HG03095 (cell line): ENCODE measurements at regions not wholly inside any gene's neighbourhood (a gene's known extent, or its start where the extent isn't known, plus 50 kb on each side); places are given as distances from the start of the nearest gene placed in this dataset.
A peak's percentile ranks its signal among the peaks of the same experiment; 100 is the strongest.
"Not testable (repeated sequence)": the region's sequence is repeated elsewhere in the genome, so short reads cannot be mapped to it uniquely, and the experiment has no call there.

Experiments
- ATAC-seq: cut with Tn5 transposase; IDR thresholded peaks from one replicate; pipeline ENCODE4 v1.9.1; 2021; ENCODE audit warnings: moderate library complexity; ENCODE audit not compliant: unreplicated experiment

- ATAC-seq = no peak
Observed at GRCh38 chr13:23947893-23948292, 50.6 kb upstream of the C1QTNF9B start.

GRCh38 chr13:23949200-23949599 lies 51.9 kb upstream of the C1QTNF9B start:
- ATAC-seq = no peak

- no peak for ATAC-seq
Observed at GRCh38 chr13:23949736-23950135, 52.4 kb upstream of the C1QTNF9B start.

GRCh38 chr13:23950736-23951510 lies 53.6 kb upstream of the C1QTNF9B start:
- ATAC-seq = no peak

GRCh38 chr13:23952796-23953195 lies 55.5 kb upstream of the C1QTNF9B start:
- no peak for ATAC-seq

DNA sequence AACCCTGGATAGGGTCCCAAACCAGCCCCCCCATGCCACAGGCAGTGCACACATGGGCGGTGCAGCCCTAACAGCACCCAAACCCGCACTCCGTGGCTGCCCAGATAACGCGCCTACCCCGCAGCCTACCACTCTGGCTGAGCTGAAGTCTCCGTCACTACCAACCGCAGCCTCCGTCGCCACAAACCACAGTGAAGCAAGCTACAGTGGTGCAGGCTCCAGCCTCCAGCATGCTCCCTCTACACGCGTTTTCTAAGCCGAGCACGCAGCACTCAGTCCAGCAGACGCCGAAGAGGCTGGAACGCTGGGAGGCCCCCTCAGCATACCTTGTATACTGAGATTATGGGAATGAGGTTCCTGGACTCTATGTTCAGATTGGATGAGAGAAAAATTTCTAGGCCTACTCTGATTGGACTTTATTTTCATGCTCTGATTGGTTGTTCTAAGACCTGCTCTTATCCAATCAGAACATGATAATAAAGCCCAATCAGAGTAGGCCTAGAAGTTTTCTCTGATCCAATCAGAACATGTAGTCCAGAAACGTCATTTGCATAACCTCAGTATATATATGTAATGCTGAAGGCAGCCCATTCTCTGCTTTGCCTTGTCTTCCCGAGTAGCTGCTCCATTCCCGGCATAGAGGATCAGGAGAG lies 56.7 kb upstream of the C1QTNF9B start:
- no peak for ATAC-seq

DNA sequence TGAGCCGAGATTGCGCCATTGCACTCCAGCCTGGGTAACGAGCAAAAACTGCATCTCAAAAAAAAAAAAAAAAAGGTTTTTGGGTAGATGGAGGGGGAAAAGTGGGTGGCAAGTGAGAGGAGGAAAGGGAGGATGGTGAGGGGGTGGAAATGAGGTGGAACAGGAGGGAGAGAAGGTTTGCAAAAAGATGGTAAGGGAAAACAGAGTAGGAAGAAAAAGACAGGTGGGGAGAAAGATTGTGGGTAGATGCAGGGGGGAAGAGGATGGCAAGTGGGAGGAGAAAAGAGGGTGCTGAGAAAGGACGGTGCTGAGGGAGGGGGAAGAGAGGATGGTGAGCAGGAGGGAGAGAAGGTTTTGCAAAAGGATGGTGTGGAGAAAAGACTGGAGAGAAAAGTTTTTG lies 57.8 kb upstream of the C1QTNF9B start:
- no peak for ATAC-seq

GRCh38 chr13:23956106-23956505 lies 58.8 kb upstream of the C1QTNF9B start:
- no peak for ATAC-seq

DNA sequence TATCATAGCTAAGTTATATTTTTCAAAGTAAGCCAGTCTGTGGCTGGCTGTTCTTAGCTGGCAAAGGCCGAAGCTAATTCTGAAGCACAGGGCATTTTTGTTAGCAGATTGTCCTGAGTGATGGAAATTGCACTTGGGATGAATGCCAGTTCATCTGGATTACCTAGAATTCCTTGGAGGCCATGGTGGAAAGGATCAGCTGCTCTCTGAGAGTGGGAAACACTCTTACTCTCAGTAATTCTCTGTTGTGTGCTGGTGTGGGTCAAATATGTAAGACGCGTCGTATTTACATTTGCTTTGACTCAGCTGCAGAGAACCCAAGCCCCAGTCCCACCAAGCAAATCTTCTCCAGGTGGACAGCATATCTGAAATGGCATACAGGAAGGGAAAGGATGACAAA lies 60.7 kb upstream of the C1QTNF9B start:
- ATAC-seq = no peak

DNA sequence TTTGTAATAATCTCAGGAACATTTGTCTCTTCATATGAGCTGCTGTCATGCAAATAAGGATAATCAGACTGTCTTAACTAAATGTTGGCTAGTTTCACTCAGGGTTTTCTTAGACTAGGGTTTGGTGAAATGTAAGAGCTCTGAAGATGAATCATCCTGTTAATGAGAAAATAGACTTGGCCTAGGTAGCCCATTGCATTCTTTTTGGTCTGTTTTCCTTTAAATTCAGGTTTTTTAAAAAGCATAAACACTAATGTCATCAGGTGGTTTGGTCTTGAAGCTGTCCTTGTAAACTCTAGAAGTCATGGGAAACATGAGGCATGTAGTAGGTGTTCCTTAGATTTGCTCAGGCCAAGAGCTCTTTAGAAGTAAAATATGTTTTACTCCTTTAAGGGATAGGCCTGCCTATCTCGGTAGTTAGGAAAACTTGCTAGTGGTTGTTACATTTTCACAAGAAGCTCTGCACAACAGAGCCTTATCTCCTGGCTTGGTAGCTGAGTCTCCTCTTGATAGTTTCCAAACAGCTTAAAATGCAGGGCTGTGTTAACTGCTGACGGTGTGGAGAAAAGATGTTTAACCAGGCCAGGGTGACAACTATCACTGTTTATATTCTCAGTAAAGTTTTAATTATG lies 62.0 kb upstream of the C1QTNF9B start:
- no peak for ATAC-seq

DNA sequence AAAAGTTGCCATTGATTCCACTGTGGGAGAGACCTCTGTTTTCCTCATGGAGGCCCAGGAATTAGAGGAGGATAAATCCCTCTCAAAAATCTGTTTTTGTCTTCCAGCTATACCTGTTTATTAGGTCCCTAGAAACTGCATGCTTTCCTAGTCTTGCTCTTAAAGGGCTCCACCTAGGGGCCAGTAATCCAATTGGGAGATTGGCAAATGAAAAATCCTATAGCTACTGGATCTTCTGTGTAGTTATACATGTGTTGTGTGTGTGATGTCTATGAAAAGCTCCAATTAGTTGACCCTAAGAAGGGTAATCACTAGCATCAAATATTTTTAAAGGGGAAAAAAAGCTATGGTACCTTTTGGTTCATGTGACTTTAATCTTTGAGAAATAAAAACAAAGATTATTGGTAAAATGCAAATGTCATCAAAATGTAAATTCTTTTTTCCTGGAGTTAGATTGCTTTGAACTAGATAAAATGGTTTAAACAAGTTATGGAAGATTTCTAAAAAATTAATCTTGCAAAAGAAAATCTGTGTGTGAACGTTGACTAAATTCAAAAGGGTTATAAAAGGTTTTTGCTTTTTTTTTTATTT lies 63.4 kb upstream of the C1QTNF9B start:
- ATAC-seq = no peak

DNA sequence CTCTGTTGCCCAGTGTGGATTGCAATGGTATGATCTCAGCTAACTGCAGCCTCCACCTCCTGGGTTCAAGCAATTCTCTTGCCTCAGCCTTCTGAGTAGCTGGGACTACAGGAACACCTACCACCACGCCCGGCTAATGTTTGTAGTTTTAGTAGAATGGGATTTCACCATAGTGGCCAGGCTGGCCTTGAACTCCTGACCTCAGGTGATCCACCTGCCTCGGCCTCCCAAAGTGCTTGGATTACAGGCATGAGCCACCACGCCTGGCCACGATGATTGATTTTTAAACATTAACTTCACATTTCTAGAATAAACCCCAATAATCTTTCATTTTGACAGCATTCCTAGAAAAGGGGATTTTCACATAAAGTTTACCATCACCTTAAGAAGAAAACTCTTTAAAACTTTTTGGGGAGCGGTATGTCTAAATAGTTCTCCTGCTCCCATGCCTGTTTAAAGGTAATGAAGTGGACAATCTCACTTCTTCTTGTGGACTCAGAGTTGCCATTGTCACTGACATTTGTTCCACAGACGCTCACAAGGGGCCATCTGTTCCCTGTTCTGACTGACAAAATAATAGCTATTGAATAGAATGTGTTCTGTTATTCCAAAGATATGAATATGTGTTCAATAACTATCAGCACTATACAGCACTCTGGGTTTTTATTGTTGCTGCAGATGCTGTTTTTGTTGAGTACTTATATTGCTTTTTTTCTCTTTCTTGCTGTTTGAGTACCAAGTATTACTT lies 66.1 kb upstream of the C1QTNF9B start:
- peak; percentile 22 for ATAC-seq

DNA sequence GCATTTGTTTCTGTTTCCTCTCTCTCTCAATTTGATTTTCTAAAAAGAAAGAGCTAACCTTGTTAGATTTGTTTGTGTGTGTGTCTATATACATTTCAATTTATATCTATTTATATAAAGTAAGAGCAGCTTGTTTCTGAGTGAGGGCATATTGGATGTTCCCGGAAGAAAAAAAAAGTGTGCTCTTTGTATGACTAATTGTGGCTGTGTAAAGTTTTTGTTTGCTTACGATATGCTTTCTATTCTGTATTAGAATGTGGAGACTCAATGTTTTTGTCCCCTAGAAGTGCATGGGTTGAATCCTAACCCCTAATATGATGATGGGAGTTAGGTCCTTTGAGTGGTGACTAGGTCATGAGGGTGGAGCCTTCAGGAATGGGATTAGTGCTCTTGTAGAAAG lies 66.6 kb upstream of the C1QTNF9B start:
- ATAC-seq = peak; percentile 38

DNA sequence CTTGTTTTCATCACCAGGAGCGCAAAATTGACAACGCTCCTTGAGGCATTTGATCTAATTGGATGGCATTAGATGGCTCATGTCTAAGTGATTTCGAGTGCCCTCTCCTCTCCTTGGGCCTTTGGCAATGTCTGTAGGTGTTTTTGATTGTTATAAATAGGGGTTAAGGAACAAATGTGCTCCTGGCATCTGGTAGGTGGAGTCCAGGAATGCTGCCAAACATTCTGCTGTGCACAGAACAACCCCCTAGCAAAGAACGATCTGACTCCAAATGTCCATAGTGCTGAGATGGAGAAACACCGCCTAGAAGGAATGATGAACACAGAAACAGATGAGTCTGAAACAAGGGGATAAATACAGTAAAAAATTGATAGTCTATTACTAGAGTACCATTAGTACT lies 68.0 kb upstream of the C1QTNF9B start:
- ATAC-seq = no peak

GRCh38 chr13:23966221-23966690 lies 69.0 kb upstream of the C1QTNF9B start:
- no peak for ATAC-seq

- ATAC-seq = peak; percentile 50
Observed at GRCh38 chr13:23966691-23967615, 69.7 kb upstream of the C1QTNF9B start.

GRCh38 chr13:23967792-23968191 lies 70.5 kb upstream of the C1QTNF9B start:
- not testable (repeated sequence) for ATAC-seq

DNA sequence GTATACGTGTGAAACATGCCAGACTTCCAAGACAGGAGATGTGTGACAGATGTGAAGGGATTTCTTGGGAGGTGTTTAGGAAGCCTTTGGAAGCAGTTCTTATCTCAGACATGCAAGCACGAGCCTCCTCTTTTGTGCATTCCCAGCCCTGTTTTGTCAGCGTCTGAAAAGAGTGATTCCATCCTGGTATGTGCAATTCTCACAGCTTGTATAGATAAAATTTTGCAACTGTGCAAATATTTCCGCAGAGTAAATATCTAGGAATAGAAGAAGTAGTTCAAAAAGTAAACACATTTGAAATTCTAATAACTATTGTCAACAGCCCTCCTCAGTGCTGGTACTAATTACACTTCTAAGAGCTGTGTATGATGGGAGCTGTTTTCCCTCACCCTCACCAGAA lies 72.3 kb upstream of the C1QTNF9B start:
- ATAC-seq = no peak

DNA sequence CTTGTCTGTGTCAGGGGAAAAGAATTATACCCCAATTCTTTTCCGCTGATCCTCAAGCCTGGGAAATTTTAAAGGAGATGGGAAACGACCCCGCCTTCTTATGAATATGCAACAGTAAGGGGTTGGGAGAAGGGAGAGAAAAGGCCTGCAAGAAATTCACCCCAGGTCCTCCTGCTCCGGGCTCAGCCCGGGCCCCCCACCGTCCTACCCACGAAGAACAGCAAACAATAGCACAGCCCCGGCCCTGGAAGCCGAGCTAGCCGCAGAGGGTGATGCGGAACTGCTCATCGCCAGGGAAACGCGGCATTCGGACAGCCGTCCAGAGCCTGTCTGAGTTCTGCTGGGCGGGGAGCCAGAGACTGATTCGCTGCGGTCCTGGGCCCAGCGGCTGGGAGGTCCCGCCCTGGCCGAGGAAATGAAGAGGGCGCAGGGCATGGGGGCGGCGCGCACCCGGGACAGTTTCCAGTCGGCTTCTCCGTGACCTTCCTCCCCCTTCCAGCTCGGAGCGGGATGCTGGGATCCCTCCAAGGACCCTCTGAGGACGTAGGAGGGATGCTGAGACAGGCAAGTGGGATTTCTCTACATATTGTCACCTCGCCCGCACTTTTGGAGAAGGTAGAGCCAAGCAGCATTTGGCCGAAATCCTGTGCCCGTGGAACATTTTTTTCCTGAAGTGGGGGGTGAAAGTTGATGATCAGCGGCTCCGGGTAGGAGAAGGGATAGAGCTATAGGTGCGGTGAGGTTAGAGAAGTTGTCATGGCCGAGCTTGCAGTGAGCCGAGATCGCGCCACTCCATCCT lies 82.3 kb upstream of the C1QTNF9B start:
- peak; percentile 67 for ATAC-seq
